ENCODE measurements at regions not wholly inside any gene's neighbourhood (a gene's known extent, or its start where the extent isn't known, plus 50 kb on each side); places are given as distances from the start of the nearest gene placed in this dataset.

- H3K18ac ChIP-seq (ENCODE audit: insufficient read length, low read depth, low read length) = no peak overlapping the region
- no peak overlapping the region for H3T11ph ChIP-seq (ENCODE audit: low read length)
- no peak overlapping the region for H3K4me3 Mint-ChIP-seq
- no peaks in the 10 kb centered on the region for H3K79me1 ChIP-seq (ENCODE audit: insufficient read depth, low read depth, low read length, poor library complexity, severe bottlenecking)
- no peaks in the 10 kb centered on the region for H3K9me3 ChIP-seq (ENCODE audit: control insufficient read depth, low read depth, low read length)
- no peak overlapping the region for H3K9ac ChIP-seq (ENCODE audit: extremely low read depth, insufficient read length, low read length)
- no peak overlapping the region for H3K4me2 ChIP-seq (ENCODE audit: insufficient read depth, insufficient read length, low read length)
- no peak overlapping the region for H2BK15ac ChIP-seq (ENCODE audit: low read depth, low read length)
- no peaks in the 10 kb centered on the region; the same call in 1 of the 2 replicates for H3K27me3 Mint-ChIP-seq (ENCODE audit: low read depth)
- H3K36me3 Mint-ChIP-seq (ENCODE audit: insufficient read depth in 1 of 3, low read depth in 3 of 3) = no peaks in the 10 kb centered on the region
- no peak overlapping the region for H4K5ac ChIP-seq (ENCODE audit: insufficient read length, low read depth, low read length)
- no peak overlapping the region for H3K27ac Mint-ChIP-seq
- no peaks in the 10 kb centered on the region for H3K4me1 ChIP-seq (ENCODE audit: insufficient read depth, low read length)
- no peaks in the 10 kb centered on the region for H3K79me2 ChIP-seq (ENCODE audit: insufficient read depth, low read length)
- H3K14ac ChIP-seq (ENCODE audit: insufficient read depth, low read length) = no peak overlapping the region
- H3K27me3 ChIP-seq (ENCODE audit: insufficient read depth, low read length) = no peaks in the 10 kb centered on the region
- no peak overlapping the region for H2AK5ac ChIP-seq (ENCODE audit: insufficient read length, low read length)
- H4K20me1 ChIP-seq (ENCODE audit: control insufficient read depth, insufficient read depth, insufficient read length) = no peaks in the 10 kb centered on the region
- no peaks in the 10 kb centered on the region for H3K9me3 Mint-ChIP-seq
- no peaks in the 10 kb centered on the region for H3K23me2 ChIP-seq (ENCODE audit: insufficient read length, low read depth, low read length, poor library complexity, severe bottlenecking)
- no peak overlapping the region for H2BK5ac ChIP-seq (ENCODE audit: insufficient read length, low read length)
- no peak overlapping the region for H3K23ac ChIP-seq (ENCODE audit: insufficient read length, low read depth, low read length)
- H3K4ac ChIP-seq (ENCODE audit: low read depth, low read length) = no peak overlapping the region
- no peak overlapping the region for H4K8ac ChIP-seq (replicated peaks; ENCODE audit: insufficient read length, low read depth, low read length)
- H3K56ac ChIP-seq (ENCODE audit: insufficient read length, low read depth, low read length) = no peak overlapping the region
- no peak for DNase-seq
- H2BK20ac ChIP-seq (ENCODE audit: low read depth, low read length, poor library complexity, severe bottlenecking) = no peak overlapping the region
- H2BK12ac ChIP-seq (ENCODE audit: insufficient read length, low read depth, low read length) = no peak overlapping the region
- no peak overlapping the region for H4K91ac ChIP-seq (ENCODE audit: insufficient read length, low read depth, low read length)
- no peak overlapping the region for H3K27ac ChIP-seq (ENCODE audit: insufficient read length, low read depth, low read length)
- no peak for TF ChIP-seq CTCF (conservative IDR thresholded peaks at IDR 0.05)
- no peak overlapping the region for H2AFZ ChIP-seq (ENCODE audit: low read length)
- H2BK120ac ChIP-seq (ENCODE audit: low read depth, low read length, poor library complexity, severe bottlenecking) = no peak overlapping the region
- no CpG with 5 or more reads among the region's 4 CpGs for WGBS (ENCODE audit: extremely low coverage, insufficient read length, low lambda C conversion rate)
- H3K4me1 Mint-ChIP-seq = peaks cover 0 to 6% of the 10 kb centered on the region in 2 experiments; a peak in 2 of 4 replicates
Observed at GRCh38 chr2:220660277-220661145, 911.6 kb downstream of the EPHA4 start.
